ENCODE measurements at regions not wholly inside any gene's neighbourhood (a gene's known extent, or its start where the extent isn't known, plus 50 kb on each side); places are given as distances from the start of the nearest gene placed in this dataset.

GRCh38 chr6:16823718-16824352 is 62.6 kb upstream of the ATXN1 start:
- Histone ChIP-seq H4K20me1 (ENCODE audit: insufficient read depth, low read length, poor library complexity, severe bottlenecking) (no peaks in the 10 kb centered on the region), H3K9me3 (ENCODE audit: insufficient read depth, low read depth, low read length) (no peaks in the 10 kb centered on the region), H3K4me3 (ENCODE audit: low read length, poor library complexity, severe bottlenecking) (no peak overlapping the region), H3K9me2 (replicated peaks; ENCODE audit: low read depth, low read length) (no peaks in the 10 kb centered on the region), H3K36me3 (ENCODE audit: insufficient read depth, low read length) (no peaks in the 10 kb centered on the region), H3K4me2 (ENCODE audit: low read depth, low read length, poor library complexity, severe bottlenecking) (no peak overlapping the region), H3K9ac (ENCODE audit: low read depth, low read length, poor library complexity, severe bottlenecking) (no peak overlapping the region), H3K79me2 (ENCODE audit: insufficient read depth, low read length) (no peaks in the 10 kb centered on the region), H3F3A (ENCODE audit: low read depth) (no peaks in the 10 kb centered on the region), H3K27me3 (ENCODE audit: insufficient read depth, low read length, poor library complexity, severe bottlenecking) (no peaks in the 10 kb centered on the region), H2AFZ (ENCODE audit: low read length) (no peak overlapping the region; the same call in 1 of the 2 replicates), H3K4me1 (ENCODE audit: insufficient read depth, low read length, poor library complexity, severe bottlenecking) (peaks cover 13% of the 10 kb centered on the region)
- TF ChIP-seq EZH2phosphoT487 (IDR thresholded peaks at IDR 0.05; ENCODE audit: borderline replicate concordance) (no peak), CTCF (conservative IDR thresholded peaks at IDR 0.05; ENCODE audit: low read length) (no peak)

GRCh38 chr6:16822975-16823717 is 61.9 kb upstream of the ATXN1 start:
- H3K9me3 ChIP-seq (ENCODE audit: insufficient read depth, low read depth, low read length), result no peaks in the 10 kb centered on the region

GRCh38 chr6:16822529-16822928 is 61.3 kb upstream of the ATXN1 start:
- H2AFZ ChIP-seq (ENCODE audit: low read length), result no peak overlapping the region
- TF ChIP-seq EZH2phosphoT487 (IDR thresholded peaks at IDR 0.05; ENCODE audit: borderline replicate concordance), result no peak
- no peak for TF ChIP-seq CTCF (conservative IDR thresholded peaks at IDR 0.05; ENCODE audit: low read length)

More at GRCh38 chr6:16822975-16823717, 61.9 kb upstream of the ATXN1 start:
- TF ChIP-seq EZH2phosphoT487 (IDR thresholded peaks at IDR 0.05; ENCODE audit: borderline replicate concordance), result no peak
- TF ChIP-seq CTCF (conservative IDR thresholded peaks at IDR 0.05; ENCODE audit: low read length), result no peak
- no peaks in the 10 kb centered on the region for H3K79me2 ChIP-seq (ENCODE audit: insufficient read depth, low read length)
- H3K9me2 ChIP-seq (replicated peaks; ENCODE audit: low read depth, low read length), result no peaks in the 10 kb centered on the region
- H3K36me3 ChIP-seq (ENCODE audit: insufficient read depth, low read length), result no peaks in the 10 kb centered on the region
- H3K9ac ChIP-seq (ENCODE audit: low read depth, low read length, poor library complexity, severe bottlenecking), result no peak overlapping the region
- H3K27me3 ChIP-seq (ENCODE audit: insufficient read depth, low read length, poor library complexity, severe bottlenecking), result no peaks in the 10 kb centered on the region
- H3K4me1 ChIP-seq (ENCODE audit: insufficient read depth, low read length, poor library complexity, severe bottlenecking), result peaks cover 13% of the 10 kb centered on the region
- no peak overlapping the region for H3K4me3 ChIP-seq (ENCODE audit: low read length, poor library complexity, severe bottlenecking)
- no peak overlapping the region for H3K4me2 ChIP-seq (ENCODE audit: low read depth, low read length, poor library complexity, severe bottlenecking)
- no peaks in the 10 kb centered on the region for H4K20me1 ChIP-seq (ENCODE audit: insufficient read depth, low read length, poor library complexity, severe bottlenecking)
- no peak overlapping the region for H2AFZ ChIP-seq (ENCODE audit: low read length)
- H3F3A ChIP-seq (ENCODE audit: low read depth), result no peaks in the 10 kb centered on the region

More at GRCh38 chr6:16822529-16822928, 61.3 kb upstream of the ATXN1 start:
- Histone ChIP-seq H3K4me3 (ENCODE audit: low read length, poor library complexity, severe bottlenecking) (no peak overlapping the region), H3K4me2 (ENCODE audit: low read depth, low read length, poor library complexity, severe bottlenecking) (no peak overlapping the region), H3K4me1 (ENCODE audit: insufficient read depth, low read length, poor library complexity, severe bottlenecking) (peaks cover 8% of the 10 kb centered on the region), H3K36me3 (ENCODE audit: insufficient read depth, low read length) (no peaks in the 10 kb centered on the region), H3K27me3 (ENCODE audit: insufficient read depth, low read length, poor library complexity, severe bottlenecking) (no peaks in the 10 kb centered on the region), H3K9me3 (ENCODE audit: insufficient read depth, low read depth, low read length) (no peaks in the 10 kb centered on the region), H3K79me2 (ENCODE audit: insufficient read depth, low read length) (no peaks in the 10 kb centered on the region), H3F3A (ENCODE audit: low read depth) (no peaks in the 10 kb centered on the region), H4K20me1 (ENCODE audit: insufficient read depth, low read length, poor library complexity, severe bottlenecking) (no peaks in the 10 kb centered on the region), H3K9me2 (replicated peaks; ENCODE audit: low read depth, low read length) (no peaks in the 10 kb centered on the region), H3K9ac (ENCODE audit: low read depth, low read length, poor library complexity, severe bottlenecking) (no peak overlapping the region)
